ENCODE measurements at regions not wholly inside any gene's neighbourhood (a gene's known extent, or its start where the extent isn't known, plus 50 kb on each side); places are given as distances from the start of the nearest gene placed in this dataset.
"Not testable (repeated sequence)": the region's sequence is repeated elsewhere in the genome, so short reads cannot be mapped to it uniquely, and the experiment has no call there.

DNA sequence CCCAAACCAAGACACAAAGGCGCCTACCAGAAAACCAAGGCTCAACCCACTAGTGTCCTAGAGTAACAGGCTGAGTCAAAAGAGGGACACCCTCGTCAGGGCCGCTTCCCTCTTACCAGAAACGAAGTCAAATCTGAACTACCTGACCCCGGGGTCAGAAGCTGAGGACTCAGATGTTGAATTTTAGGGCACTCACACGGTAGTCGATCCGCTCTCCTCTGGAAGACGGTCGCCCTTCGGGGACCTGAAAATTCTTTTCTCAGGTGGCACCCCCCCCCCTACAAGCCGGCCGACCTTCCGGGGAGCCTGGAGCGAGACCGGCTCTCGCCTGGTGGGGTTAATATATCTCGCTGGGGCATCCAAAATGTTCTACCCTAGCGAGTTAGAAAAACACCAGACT is 121.1 kb upstream of the KCNJ3 start:
- no peak for ATAC-seq
- intact Hi-C loops (cut with micrococcal nuclease; ENCODE audit: unreplicated experiment) (no loop called here), in situ Hi-C loops (cut with HindIII; ENCODE audit: low pct_unique_long_range_greater_than_20kb, low sequenced_read_pairs) (no loop called here)
- H3K27me3 ChIP-seq (ENCODE audit: control insufficient read depth, insufficient read depth, low read length), result no peaks in the 10 kb centered on the region
- ChIA-PET CTCF (no interaction called here), POLR2A (no interaction called here)
- no peaks in the 10 kb centered on the region for H3K4me1 ChIP-seq (ENCODE audit: control insufficient read depth, insufficient read depth, low read length)
- H3K4me3 ChIP-seq (ENCODE audit: low read depth in 2 of 2, low read length in 2 of 2), result no peak overlapping the region
- DNase-seq (ENCODE audit: low read depth, low spot score), result no peak
- no peak overlapping the region for H3K27ac ChIP-seq (ENCODE audit: low read length)
- no TSS peak for BruUV-seq (replicated peaks)
- H3K9me3 ChIP-seq (ENCODE audit: control insufficient read depth, insufficient read depth, low read depth, low read length), result no peaks in the 10 kb centered on the region
- no peaks in the 10 kb centered on the region for H3K36me3 ChIP-seq (ENCODE audit: control insufficient read depth, insufficient read depth, low read length)
- no peak for TF ChIP-seq TCF7L2 (IDR thresholded peaks at IDR 0.05; ENCODE audit: low read depth, low read length)
- no peak for TF ChIP-seq SIN3A (IDR thresholded peaks at IDR 0.05; ENCODE audit: borderline replicate concordance, insufficient read depth, low read depth, low read length)
- TF ChIP-seq, protein P1, sequence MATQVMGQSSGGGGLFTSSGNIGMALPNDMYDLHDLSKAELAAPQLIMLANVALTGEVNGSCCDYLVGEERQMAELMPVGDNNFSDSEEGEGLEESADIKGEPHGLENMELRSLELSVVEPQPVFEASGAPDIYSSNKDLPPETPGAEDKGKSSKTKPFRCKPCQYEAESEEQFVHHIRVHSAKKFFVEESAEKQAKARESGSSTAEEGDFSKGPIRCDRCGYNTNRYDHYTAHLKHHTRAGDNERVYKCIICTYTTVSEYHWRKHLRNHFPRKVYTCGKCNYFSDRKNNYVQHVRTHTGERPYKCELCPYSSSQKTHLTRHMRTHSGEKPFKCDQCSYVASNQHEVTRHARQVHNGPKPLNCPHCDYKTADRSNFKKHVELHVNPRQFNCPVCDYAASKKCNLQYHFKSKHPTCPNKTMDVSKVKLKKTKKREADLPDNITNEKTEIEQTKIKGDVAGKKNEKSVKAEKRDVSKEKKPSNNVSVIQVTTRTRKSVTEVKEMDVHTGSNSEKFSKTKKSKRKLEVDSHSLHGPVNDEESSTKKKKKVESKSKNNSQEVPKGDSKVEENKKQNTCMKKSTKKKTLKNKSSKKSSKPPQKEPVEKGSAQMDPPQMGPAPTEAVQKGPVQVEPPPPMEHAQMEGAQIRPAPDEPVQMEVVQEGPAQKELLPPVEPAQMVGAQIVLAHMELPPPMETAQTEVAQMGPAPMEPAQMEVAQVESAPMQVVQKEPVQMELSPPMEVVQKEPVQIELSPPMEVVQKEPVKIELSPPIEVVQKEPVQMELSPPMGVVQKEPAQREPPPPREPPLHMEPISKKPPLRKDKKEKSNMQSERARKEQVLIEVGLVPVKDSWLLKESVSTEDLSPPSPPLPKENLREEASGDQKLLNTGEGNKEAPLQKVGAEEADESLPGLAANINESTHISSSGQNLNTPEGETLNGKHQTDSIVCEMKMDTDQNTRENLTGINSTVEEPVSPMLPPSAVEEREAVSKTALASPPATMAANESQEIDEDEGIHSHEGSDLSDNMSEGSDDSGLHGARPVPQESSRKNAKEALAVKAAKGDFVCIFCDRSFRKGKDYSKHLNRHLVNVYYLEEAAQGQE (IDR thresholded peaks at IDR 0.05; ENCODE audit: insufficient read depth in 1 of 2, low read depth in 2 of 2, low read length in 1 of 2), result no peak
- TF ChIP-seq, protein P2, sequence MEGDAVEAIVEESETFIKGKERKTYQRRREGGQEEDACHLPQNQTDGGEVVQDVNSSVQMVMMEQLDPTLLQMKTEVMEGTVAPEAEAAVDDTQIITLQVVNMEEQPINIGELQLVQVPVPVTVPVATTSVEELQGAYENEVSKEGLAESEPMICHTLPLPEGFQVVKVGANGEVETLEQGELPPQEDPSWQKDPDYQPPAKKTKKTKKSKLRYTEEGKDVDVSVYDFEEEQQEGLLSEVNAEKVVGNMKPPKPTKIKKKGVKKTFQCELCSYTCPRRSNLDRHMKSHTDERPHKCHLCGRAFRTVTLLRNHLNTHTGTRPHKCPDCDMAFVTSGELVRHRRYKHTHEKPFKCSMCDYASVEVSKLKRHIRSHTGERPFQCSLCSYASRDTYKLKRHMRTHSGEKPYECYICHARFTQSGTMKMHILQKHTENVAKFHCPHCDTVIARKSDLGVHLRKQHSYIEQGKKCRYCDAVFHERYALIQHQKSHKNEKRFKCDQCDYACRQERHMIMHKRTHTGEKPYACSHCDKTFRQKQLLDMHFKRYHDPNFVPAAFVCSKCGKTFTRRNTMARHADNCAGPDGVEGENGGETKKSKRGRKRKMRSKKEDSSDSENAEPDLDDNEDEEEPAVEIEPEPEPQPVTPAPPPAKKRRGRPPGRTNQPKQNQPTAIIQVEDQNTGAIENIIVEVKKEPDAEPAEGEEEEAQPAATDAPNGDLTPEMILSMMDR (IDR thresholded peaks at IDR 0.05), result no peak

DNA sequence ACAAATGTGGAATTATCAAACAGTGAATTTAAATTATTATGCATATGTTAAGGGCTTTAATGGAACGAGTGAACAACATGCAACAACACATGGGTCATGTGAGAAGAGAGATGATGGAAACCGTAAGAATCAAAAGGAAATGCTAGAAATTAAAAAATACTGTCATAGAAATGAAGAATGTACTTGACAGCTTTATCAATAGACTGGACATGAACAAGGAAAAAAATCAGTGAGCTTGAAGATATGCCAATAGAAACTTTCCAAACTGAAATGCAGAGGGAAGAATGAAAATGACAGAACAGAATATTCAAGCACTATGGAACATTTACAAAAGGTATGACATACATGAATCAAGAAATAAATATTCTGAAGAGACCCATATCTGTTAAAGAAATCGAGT is 117.7 kb upstream of the KCNJ3 start:
- ChIA-PET POLR2A (no interaction called here), CTCF (no interaction called here)
- Histone ChIP-seq H3K27me3 (ENCODE audit: control insufficient read depth, insufficient read depth, low read length) (no peaks in the 10 kb centered on the region), H3K36me3 (ENCODE audit: control insufficient read depth, insufficient read depth, low read length) (no peaks in the 10 kb centered on the region), H3K27ac (ENCODE audit: low read length) (no peak overlapping the region), H3K4me1 (ENCODE audit: control insufficient read depth, insufficient read depth, low read length) (no peaks in the 10 kb centered on the region), H3K4me3 (ENCODE audit: low read depth in 2 of 2, low read length in 2 of 2) (no peak overlapping the region), H3K9me3 (ENCODE audit: control insufficient read depth, insufficient read depth, low read depth, low read length) (no peaks in the 10 kb centered on the region)
- in situ Hi-C loops (cut with HindIII; ENCODE audit: low pct_unique_long_range_greater_than_20kb, low sequenced_read_pairs), result no loop called here
- intact Hi-C loops (cut with micrococcal nuclease; ENCODE audit: unreplicated experiment), result no loop called here
- DNase-seq (ENCODE audit: low read depth, low spot score) (no peak), ATAC-seq (no peak)
- TF ChIP-seq POLR2AphosphoS5 (IDR thresholded peaks at IDR 0.05; ENCODE audit: low read depth, low read length) (no peak), SIN3A (IDR thresholded peaks at IDR 0.05; ENCODE audit: borderline replicate concordance, insufficient read depth, low read depth, low read length) (no peak), TCF7L2 (IDR thresholded peaks at IDR 0.05; ENCODE audit: low read depth, low read length) (no peak)
- TF ChIP-seq, protein P2 (IDR thresholded peaks at IDR 0.05), result no peak
- TF ChIP-seq, protein P1 (IDR thresholded peaks at IDR 0.05; ENCODE audit: insufficient read depth in 1 of 2, low read depth in 2 of 2, low read length in 1 of 2), result no peak
- BruUV-seq (replicated peaks), result no TSS peak

DNA sequence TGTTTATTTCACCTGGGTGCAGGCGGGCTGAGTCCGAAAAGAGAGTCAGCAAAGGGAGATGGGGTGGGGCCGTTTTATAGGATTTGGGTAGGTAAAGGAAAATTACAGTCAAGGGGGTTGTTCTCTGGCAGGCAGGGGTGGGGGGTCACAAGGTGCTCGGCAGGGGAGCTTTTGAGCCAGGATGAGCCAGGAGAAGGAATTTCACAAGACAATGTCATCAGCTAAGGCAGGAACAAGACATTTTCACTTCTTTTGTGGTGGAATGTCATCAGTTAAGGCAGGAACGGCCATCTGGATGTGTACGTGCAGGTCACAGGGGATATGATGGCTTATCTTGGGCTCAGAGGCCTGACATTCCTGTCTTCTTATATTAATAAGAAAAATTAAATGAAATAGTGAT is 115.8 kb upstream of the KCNJ3 start:
- H3K36me3 ChIP-seq (ENCODE audit: control insufficient read depth, insufficient read depth, low read length); DNase-seq (ENCODE audit: low read depth, low spot score); H3K9me3 ChIP-seq (ENCODE audit: control insufficient read depth, insufficient read depth, low read depth, low read length); in situ Hi-C loops (cut with HindIII; ENCODE audit: low pct_unique_long_range_greater_than_20kb, low sequenced_read_pairs); ATAC-seq; intact Hi-C loops (cut with micrococcal nuclease; ENCODE audit: unreplicated experiment); CTCF ChIA-PET; H3K27ac ChIP-seq (ENCODE audit: low read length); H3K4me3 ChIP-seq (ENCODE audit: low read depth in 2 of 2, low read length in 2 of 2); BruUV-seq (replicated peaks); POLR2A ChIA-PET; H3K4me1 ChIP-seq (ENCODE audit: control insufficient read depth, insufficient read depth, low read length); H3K27me3 ChIP-seq (ENCODE audit: control insufficient read depth, insufficient read depth, low read length): not testable (repeated sequence)

DNA sequence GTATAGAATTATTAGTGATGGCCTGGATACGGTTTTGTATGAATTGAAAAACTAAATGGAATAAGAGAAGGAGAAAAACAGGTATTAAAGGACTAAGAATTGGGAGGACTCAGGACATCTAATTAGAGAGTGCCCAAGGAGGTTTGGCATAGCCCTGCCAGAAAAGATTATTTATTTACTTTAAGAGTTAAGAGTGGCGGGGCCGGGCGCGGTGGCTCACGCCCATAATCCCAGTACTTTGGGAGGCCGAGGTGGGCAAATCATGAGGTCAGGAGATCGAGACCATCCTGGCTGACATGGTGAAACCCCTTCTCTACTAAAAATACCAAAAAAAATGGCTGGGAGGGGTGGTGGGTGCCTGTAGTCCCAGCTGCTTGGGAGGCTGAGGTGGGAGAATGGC is 115.2 kb upstream of the KCNJ3 start:
- ATAC-seq; H3K4me3 ChIP-seq (ENCODE audit: low read depth in 2 of 2, low read length in 2 of 2); H3K36me3 ChIP-seq (ENCODE audit: control insufficient read depth, insufficient read depth, low read length); H3K27ac ChIP-seq (ENCODE audit: low read length); POLR2A ChIA-PET; intact Hi-C loops (cut with micrococcal nuclease; ENCODE audit: unreplicated experiment); H3K4me1 ChIP-seq (ENCODE audit: control insufficient read depth, insufficient read depth, low read length); H3K27me3 ChIP-seq (ENCODE audit: control insufficient read depth, insufficient read depth, low read length); H3K9me3 ChIP-seq (ENCODE audit: control insufficient read depth, insufficient read depth, low read depth, low read length); in situ Hi-C loops (cut with HindIII; ENCODE audit: low pct_unique_long_range_greater_than_20kb, low sequenced_read_pairs); CTCF ChIA-PET; DNase-seq (ENCODE audit: low read depth, low spot score); BruUV-seq (replicated peaks): not testable (repeated sequence)

All from Panc1 (cell line).